HUES6 (cell line): ENCODE measurements at regions not wholly inside any gene's neighbourhood (a gene's known extent, or its start where the extent isn't known, plus 50 kb on each side); places are given as distances from the start of the nearest gene placed in this dataset.

Experiments used
- H3K27ac ChIP-seq: 2 replicates; pipeline ENCODE4 v1.7.0; 2013; ENCODE audit warnings: low read depth, mild to moderate bottlenecking, low read length, inconsistent platforms
- H3K27me3 ChIP-seq: 2 replicates; pipeline ENCODE4 v1.6.1; 2013; ENCODE audit warnings: low read length; ENCODE audit not compliant: control insufficient read depth, insufficient read depth
- H3K36me3 ChIP-seq: 2 replicates; pipeline ENCODE4 v1.6.1; 2013; ENCODE audit warnings: low read length; ENCODE audit not compliant: control insufficient read depth, insufficient read depth
- H3K4me1 ChIP-seq: 2 replicates; pipeline ENCODE4 v1.6.1; 2013; ENCODE audit warnings: low read length; ENCODE audit not compliant: control insufficient read depth, insufficient read depth
- H3K4me3 ChIP-seq: 2 replicates; pipeline ENCODE4 v1.5.1; 2013; ENCODE audit warnings: low read depth, low read length
- H3K9ac ChIP-seq: one replicate; pipeline ENCODE4 v1.6.1; 2013; ENCODE audit warnings: mild to moderate bottlenecking, low read length
- H3K9me3 ChIP-seq: 2 replicates; pipeline ENCODE4 v1.6.1; 2013; ENCODE audit warnings: low read depth, low read length; ENCODE audit not compliant: control insufficient read depth, insufficient read depth

DNA sequence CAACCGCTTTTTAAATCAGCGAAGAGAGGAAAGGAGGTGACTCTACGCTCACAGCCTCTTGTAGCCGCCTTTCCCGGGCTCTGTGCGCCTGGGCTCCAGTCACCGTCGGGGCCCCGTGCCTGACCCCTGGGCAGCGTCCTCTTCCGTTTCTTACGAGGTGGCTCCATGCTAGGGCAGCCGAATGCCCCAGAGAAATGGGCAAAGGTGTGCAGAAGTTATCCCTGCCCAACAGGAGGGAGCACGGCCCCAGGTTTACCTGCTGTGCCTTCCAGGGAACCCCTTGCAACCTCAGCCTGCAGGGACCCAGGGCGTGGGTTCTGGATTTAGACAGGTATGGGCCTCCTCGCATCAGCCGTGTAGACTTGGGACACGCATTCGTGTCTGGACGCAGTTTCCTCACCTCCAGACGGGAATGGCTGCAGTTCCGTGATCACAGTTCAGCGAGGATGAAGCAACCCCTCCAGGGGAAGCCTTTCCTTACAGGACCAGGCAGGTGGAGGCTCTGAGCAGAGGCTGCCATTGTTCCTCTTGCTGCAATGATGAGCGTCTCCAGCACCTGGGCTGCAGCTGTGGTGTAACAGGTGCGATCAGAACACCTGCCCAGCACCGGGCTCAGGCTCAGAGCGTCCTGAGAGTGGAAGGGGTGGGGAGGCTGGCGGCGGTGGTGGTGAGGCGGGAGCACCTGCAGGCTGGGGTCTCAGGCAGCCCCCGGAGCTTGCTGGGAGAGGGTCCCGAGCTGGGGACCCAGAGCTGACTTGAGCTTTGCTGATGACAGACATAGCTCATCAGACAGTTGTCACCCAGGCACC lies 81.3 kb upstream of the BHLHE23 start:
- Histone ChIP-seq H3K9me3 (no peaks in the 10 kb centered on the region), H3K27ac (no peak overlapping the region), H3K27me3 (peaks cover 41% of the 10 kb centered on the region), H3K4me3 (no peak overlapping the region), H3K9ac (no peak overlapping the region), H3K36me3 (no peaks in the 10 kb centered on the region), H3K4me1 (no peaks in the 10 kb centered on the region)

DNA sequence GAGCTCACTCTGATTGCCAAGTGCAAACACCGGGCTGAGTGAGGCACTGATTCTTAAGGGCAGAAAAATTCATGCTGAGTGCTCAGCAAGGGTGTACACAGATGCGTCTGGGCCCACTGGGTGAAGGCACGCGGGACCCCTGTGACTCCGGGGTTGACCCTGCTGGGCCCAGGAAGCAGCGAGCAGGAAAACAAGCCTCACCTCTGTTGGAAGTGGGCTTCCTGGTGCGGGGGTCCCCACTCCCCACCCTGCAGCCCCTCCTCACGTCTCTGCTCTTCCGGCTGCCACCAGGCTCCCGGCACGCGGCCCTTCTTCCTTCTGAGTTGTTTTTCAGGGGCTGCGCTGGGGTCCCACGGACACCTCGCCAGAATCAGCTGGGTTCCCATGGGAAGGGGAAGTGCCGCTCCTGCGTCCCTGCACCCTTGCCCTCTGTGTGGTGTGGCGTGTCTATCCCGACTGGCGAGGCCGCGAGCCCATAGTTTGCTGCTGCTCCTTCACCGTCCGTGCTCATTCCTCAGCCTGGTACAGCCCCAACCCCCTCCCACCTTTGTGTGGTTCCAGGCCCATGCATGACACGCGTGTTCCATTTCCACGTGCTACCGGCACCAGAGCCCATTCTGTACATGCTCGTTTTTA lies 80.6 kb upstream of the BHLHE23 start:
- H3K9me3 ChIP-seq = no peaks in the 10 kb centered on the region
- H3K36me3 ChIP-seq = no peaks in the 10 kb centered on the region
- no peak overlapping the region for H3K9ac ChIP-seq
- no peaks in the 10 kb centered on the region for H3K4me1 ChIP-seq
- H3K27me3 ChIP-seq = peaks cover 44% of the 10 kb centered on the region
- H3K4me3 ChIP-seq = no peak overlapping the region
- no peak overlapping the region for H3K27ac ChIP-seq

DNA sequence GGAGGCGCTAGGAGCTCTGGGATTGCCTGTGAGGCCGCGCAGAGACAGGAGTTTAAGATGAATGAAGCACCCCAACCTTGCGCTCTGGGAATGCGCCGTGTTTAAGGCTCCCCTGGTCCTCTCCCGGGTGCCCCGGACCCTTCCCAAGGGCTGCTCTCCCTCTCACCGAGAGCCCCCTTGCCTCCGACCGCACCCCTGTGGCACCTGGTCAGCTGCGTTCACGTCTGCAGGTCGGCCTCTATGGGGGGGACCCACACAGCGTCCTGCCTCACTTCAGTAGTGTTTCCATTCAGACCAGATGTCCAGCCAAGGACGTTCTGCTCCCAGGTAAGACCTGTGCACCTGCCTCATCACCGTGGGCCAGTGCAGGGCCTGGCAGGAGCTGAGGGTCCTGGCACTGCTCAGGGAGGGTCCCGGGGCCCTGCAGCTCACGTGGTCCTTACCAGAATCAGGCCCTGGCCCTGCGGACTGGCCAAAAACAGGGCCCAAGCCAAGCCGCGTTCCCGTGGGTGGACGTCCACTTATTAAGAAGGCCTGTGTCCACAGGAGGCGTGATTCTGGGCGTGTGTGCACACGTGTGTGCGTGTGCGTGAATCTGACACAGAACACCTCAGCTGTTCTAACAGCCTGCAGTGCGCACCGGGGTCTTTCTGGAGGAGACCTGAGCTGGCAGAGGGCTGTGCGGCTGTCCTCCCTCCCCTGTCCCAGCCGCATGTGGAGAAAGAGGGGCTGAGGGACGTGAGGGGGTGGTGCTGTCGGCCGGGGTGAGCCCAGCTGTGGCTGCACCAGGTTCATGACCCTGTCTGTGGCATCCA lies 79.9 kb upstream of the BHLHE23 start:
- Histone ChIP-seq H3K36me3 (no peaks in the 10 kb centered on the region), H3K9ac (no peak overlapping the region), H3K4me3 (no peak overlapping the region), H3K9me3 (no peaks in the 10 kb centered on the region), H3K27me3 (peaks cover 50% of the 10 kb centered on the region), H3K27ac (no peak overlapping the region), H3K4me1 (no peaks in the 10 kb centered on the region)

DNA sequence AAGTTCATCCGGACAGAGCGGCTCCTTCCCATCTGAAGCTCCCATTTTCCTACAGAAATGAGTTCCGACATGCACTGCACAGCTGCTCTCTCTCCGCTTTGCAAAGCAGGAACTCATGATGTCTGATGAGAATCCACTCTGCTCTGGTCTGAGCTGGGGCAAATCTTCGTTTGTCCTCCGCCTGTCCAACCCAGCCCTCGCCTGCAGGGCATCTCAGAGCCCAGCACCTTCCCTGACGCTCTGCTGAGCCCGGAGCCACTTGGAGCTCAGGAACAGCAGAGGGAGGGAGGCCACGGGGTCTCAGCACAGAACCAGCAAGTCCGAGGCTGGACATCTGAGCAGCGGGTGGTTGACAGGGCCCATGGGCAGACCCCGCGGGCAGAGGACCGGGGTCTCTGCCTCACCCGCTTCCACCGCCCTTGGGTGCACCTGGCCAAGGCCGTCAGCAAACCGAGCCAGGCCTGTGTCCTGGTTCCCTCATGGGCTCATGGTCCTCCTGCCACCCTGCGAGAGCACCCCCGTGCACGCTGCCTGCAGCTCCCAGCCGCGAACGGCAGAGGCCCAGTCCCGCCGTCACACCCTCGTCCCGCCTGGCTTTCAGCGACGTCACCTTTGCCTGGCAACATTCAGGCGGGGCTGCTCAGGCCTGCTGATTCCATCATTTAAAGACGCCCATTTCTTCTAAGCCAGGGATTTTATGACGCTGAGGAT lies 78.5 kb upstream of the BHLHE23 start:
- Histone ChIP-seq H3K4me1 (no peaks in the 10 kb centered on the region), H3K36me3 (no peaks in the 10 kb centered on the region), H3K4me3 (no peak overlapping the region), H3K9me3 (no peaks in the 10 kb centered on the region), H3K27me3 (peaks cover 62% of the 10 kb centered on the region), H3K27ac (no peak overlapping the region), H3K9ac (no peak overlapping the region)

DNA sequence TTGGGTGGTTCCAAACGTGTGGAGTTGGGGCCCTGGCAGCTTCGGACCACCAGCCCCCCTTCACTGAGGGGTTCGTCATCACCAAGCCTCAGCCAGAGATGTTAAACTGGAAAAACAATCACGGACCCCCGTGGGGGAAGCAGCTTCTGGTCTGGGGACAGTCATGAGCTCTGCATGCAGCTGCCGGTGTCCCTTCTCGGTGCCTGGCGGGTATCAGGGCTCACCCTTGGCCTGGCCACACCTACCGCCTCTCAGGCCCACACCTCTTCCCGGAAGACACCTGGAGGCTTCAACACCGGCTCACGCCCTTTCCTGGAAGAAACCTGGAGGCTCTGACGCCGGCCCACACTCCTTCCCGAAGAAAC lies 77.8 kb upstream of the BHLHE23 start:
- Histone ChIP-seq H3K4me3 (no peak overlapping the region), H3K27ac (no peak overlapping the region), H3K4me1 (no peaks in the 10 kb centered on the region), H3K9me3 (no peaks in the 10 kb centered on the region), H3K27me3 (peaks cover 69% of the 10 kb centered on the region), H3K36me3 (no peaks in the 10 kb centered on the region), H3K9ac (no peak overlapping the region)

DNA sequence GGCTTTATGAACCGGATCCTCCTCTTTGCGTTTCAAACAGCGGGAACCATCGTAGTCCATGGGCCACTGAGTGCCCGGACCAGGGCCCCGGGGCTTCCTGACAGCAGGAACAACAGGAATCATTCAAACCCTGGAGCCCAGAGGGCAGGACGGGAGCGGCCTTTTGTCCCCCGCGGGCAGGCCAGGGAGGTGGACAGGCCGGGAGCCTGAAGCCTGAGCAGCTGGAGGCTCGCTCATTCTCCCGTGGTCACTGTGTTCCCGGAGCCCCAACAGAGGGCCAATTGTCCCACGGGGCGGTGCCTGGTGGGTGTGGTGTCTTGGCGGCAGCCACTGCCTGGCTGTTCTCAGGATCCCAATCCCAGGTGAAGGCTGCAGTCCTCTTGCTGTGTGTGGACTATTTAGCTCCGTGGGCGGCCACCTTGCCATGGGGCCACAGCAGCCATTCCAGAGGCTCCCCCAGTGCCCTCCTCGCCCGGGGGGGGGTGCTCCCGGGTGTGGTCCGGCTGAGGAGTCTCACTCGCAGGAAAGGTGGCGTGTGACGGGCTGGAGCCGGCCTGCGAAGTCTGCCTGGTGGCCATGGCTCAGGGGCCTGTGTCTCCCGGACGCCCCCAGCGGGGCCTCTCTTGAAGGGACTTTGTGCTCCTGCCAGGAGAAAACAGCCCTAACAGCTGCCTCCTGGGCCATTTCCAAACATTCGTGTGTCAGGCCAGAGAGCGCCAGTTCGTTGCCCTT lies 77.2 kb upstream of the BHLHE23 start:
- Histone ChIP-seq H3K9ac (no peak overlapping the region), H3K4me3 (no peak overlapping the region), H3K27me3 (peaks cover 71% of the 10 kb centered on the region), H3K9me3 (no peaks in the 10 kb centered on the region), H3K27ac (no peak overlapping the region), H3K4me1 (no peaks in the 10 kb centered on the region), H3K36me3 (no peaks in the 10 kb centered on the region)

DNA sequence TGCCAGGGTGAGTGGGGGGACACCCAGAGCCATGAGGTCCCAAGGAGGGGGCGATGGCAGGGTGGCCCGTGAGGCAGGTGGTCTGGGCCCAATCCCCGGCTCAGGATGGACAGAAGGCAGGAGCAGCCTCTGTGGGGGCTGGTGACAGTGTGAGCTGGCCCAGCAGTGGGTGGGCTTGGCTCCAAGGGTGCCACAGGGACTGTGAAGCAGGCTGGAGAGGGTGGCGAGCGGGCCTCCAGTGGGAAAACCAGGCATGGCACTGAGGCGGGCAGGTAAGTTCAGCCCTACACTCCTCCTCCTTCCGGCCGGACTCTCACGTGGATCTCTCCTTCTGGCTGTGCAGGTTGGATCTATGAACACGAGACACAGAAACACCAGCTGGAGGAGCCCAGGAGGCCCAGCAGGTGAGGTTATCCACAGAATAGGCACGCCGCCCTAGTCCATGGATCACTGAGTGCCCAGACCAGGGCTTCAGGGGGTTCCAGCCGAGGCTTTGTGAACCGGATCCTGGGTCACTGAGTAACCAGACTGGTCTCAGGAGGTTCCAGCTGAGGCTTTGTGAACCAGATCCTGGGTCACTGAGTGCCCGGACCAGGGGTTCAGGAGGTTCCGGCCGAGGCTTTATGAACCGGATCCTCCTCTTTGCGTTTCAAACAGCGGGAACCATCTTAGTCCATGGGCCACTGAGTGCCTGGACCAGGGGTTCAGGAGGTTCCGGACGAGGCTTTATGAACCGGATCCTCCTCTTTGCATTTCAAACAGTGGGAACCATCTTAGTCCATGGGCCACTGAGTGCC lies 76.4 kb upstream of the BHLHE23 start:
- Histone ChIP-seq H3K36me3 (no peaks in the 10 kb centered on the region), H3K4me3 (no peak overlapping the region), H3K9ac (no peak overlapping the region), H3K27me3 (peaks cover 69% of the 10 kb centered on the region), H3K9me3 (no peaks in the 10 kb centered on the region), H3K27ac (no peak overlapping the region), H3K4me1 (no peaks in the 10 kb centered on the region)

DNA sequence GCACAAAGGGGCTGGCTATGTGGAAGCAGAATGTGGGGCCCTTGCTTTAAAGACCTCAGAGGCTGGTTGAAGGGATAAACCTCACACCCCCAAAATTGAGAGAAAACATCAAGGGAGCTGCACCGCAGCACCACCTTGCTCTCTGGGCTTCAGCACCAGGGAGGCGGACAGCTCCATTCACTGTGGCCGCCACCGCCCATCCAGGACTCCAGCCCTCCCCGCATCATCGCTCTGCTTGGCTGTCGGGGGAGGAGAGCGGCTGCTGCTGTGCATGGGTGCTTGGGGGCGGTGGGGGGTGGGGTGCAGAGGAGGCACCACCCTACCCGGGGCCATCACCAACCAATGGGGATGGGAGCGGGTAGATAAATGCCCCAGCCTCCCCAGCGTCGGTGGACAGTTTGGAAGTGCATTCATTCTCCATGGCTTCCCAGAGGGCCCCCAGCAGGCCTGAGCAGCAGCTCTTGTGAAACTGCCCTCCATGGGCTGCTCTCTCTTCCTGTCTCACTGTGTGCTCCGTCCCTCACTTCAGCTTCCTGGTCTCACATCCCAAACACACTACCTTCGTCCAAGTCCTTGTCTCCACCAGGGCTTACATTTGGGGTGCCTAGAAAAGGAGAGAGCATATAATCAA lies 75.7 kb upstream of the BHLHE23 start:
- Histone ChIP-seq H3K9ac (no peak overlapping the region), H3K27me3 (peaks cover 62% of the 10 kb centered on the region), H3K36me3 (no peaks in the 10 kb centered on the region), H3K4me1 (no peaks in the 10 kb centered on the region), H3K4me3 (no peak overlapping the region), H3K9me3 (peaks cover 2% of the 10 kb centered on the region; the same call in 1 of the 2 replicates), H3K27ac (no peak overlapping the region)

DNA sequence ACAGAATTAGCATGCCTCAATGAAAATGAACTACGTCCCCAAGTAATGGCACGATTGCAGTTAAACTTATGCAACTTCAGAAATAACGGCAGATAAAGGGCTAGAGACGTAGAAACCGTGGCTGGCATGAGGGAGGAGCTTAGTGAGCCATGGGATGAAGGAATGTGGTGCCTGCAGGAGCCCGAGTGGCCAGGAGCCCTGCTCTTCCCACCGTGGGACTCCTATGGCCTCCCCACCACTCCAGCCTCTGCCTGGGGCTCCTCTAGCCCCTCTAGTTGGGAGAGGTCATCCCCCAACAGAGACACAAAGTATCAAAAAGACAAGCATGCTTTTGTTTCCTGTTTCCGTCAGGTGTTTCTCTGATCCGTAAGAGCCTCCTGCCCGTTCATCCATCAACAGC lies 75.1 kb upstream of the BHLHE23 start:
- peaks cover 58% of the 10 kb centered on the region for H3K27me3 ChIP-seq
- no peak overlapping the region for H3K27ac ChIP-seq
- H3K4me3 ChIP-seq = no peak overlapping the region
- peaks cover 3% of the 10 kb centered on the region; the same call in 1 of the 2 replicates for H3K9me3 ChIP-seq
- H3K36me3 ChIP-seq = no peaks in the 10 kb centered on the region
- H3K4me1 ChIP-seq = no peaks in the 10 kb centered on the region
- H3K9ac ChIP-seq = no peak overlapping the region
